Calu3 (cell line): ENCODE measurements at regions not wholly inside any gene's neighbourhood (a gene's known extent, or its start where the extent isn't known, plus 50 kb on each side); places are given as distances from the start of the nearest gene placed in this dataset.

Experiments
- BruUV-seq: library from RNA; stranded (reverse); fragments of 400-500 nt; replicated peaks from 2 replicates; lab custom pipeline; 2021; lab: Mats Ljungman, UMichigan
- CTCF ChIA-PET: fragments of 300-600 bp; sonication (Branson Sonifier 250); formaldehyde crosslinking; loops from one replicate; lab custom pipeline; 2022; ENCODE audit warnings: antibody characterized with exemption; lab: Charles Lee
- DNase-seq: peaks from one replicate; pipeline ENCODE4 v3.0.0; 2022
- H3K27ac Mint-ChIP-seq: one replicate; pipeline ENCODE4 v1.8.0; 2022; ENCODE audit warnings: mixed read lengths; ENCODE audit not compliant: unreplicated experiment
- H3K27me3 Mint-ChIP-seq: one replicate; pipeline ENCODE4 v1.8.0; 2022; ENCODE audit warnings: mixed read lengths; ENCODE audit not compliant: unreplicated experiment
- H3K36me3 Mint-ChIP-seq: one replicate; pipeline ENCODE4 v1.8.0; 2022; ENCODE audit warnings: mild to moderate bottlenecking, moderate library complexity, mixed read lengths; ENCODE audit not compliant: insufficient read depth, unreplicated experiment
- H3K4me1 Mint-ChIP-seq: one replicate; pipeline ENCODE4 v1.8.0; 2022; ENCODE audit warnings: mild to moderate bottlenecking, low read depth, mixed read lengths; ENCODE audit not compliant: unreplicated experiment
- H3K4me3 Mint-ChIP-seq: one replicate; pipeline ENCODE4 v1.8.0; 2022; ENCODE audit warnings: mild to moderate bottlenecking, low read depth, moderate library complexity, mixed read lengths; ENCODE audit not compliant: unreplicated experiment
- H3K9me3 Mint-ChIP-seq: one replicate; pipeline ENCODE4 v1.8.0; 2022; ENCODE audit warnings: low read depth, mixed read lengths; ENCODE audit not compliant: unreplicated experiment
- intact Hi-C: fragments of 100-400 bp; cut with micrococcal nuclease; formaldehyde crosslinking; loops from one replicate; pipeline ENCODE4 v1.10.0; 2022; ENCODE audit not compliant: unreplicated experiment
- TF ChIP-seq, protein P1 (sequence below): fragments of 200-600 bp; IDR thresholded peaks from one replicate; pipeline ENCODE4 v1.8.0; 2022; ENCODE audit warnings: antibody characterized with exemption; ENCODE audit not compliant: unreplicated experiment

DNA sequence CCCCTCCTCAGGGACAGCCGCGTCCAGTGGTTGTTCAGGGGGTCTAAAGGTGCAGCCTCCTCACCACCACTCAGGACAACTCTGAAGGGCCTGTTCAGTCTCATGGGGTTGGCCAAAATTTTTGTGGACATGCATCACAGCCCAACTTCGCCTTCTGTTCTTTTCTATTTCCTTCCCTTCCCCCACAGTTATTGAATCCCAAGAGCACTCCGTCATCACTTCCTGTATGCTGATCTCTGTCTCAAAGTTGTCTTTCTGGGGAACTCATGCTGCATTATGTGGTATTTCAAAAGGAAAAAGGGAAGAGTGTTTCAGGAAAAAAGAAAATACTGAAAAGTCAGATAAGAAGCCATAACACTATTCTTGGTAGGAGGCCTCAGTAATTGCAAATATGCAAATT is 355.4 kb downstream of the CAAP1 start:
- intact Hi-C loops, result no loop called here
- Mint-ChIP-seq H3K4me1 (no peaks in the 10 kb centered on the region), H3K27me3 (no peaks in the 10 kb centered on the region), H3K36me3 (no peaks in the 10 kb centered on the region), H3K9me3 (peaks cover 9% of the 10 kb centered on the region), H3K4me3 (no peak overlapping the region), H3K27ac (no peak overlapping the region)
- no TSS peak for BruUV-seq
- DNase-seq, result no peak
- CTCF ChIA-PET, result no interaction called here
- TF ChIP-seq, protein P1, sequence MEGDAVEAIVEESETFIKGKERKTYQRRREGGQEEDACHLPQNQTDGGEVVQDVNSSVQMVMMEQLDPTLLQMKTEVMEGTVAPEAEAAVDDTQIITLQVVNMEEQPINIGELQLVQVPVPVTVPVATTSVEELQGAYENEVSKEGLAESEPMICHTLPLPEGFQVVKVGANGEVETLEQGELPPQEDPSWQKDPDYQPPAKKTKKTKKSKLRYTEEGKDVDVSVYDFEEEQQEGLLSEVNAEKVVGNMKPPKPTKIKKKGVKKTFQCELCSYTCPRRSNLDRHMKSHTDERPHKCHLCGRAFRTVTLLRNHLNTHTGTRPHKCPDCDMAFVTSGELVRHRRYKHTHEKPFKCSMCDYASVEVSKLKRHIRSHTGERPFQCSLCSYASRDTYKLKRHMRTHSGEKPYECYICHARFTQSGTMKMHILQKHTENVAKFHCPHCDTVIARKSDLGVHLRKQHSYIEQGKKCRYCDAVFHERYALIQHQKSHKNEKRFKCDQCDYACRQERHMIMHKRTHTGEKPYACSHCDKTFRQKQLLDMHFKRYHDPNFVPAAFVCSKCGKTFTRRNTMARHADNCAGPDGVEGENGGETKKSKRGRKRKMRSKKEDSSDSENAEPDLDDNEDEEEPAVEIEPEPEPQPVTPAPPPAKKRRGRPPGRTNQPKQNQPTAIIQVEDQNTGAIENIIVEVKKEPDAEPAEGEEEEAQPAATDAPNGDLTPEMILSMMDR, result no peak

DNA sequence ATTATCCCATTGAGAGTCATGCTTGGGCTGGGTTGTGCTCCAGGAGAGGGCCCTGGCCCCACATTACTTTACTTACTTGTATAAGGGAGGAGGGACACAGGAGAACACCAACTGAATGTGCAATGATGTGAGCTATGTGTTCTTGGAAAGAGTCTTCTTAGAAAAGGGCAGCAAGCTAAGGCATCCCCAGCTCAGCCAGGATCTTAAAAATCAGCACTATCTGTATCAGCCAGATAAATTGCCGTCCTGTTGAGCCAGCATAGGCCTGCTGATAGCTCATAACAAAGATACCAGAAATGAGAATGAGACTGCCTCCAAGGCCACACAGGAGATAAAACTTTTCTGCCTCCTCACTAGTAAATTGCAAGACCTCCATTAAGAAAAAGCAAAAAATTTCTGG is 357.5 kb downstream of the CAAP1 start:
- BruUV-seq, result no TSS peak
- TF ChIP-seq, protein P1, result no peak
- H3K4me1 Mint-ChIP-seq, result no peaks in the 10 kb centered on the region
- DNase-seq, result no peak
- no peaks in the 10 kb centered on the region for H3K27me3 Mint-ChIP-seq
- H3K36me3 Mint-ChIP-seq, result no peaks in the 10 kb centered on the region
- intact Hi-C loops, result no loop called here
- CTCF ChIA-PET, result no interaction called here
- no peak overlapping the region for H3K27ac Mint-ChIP-seq
- peaks cover 11% of the 10 kb centered on the region for H3K9me3 Mint-ChIP-seq
- no peak overlapping the region for H3K4me3 Mint-ChIP-seq

DNA sequence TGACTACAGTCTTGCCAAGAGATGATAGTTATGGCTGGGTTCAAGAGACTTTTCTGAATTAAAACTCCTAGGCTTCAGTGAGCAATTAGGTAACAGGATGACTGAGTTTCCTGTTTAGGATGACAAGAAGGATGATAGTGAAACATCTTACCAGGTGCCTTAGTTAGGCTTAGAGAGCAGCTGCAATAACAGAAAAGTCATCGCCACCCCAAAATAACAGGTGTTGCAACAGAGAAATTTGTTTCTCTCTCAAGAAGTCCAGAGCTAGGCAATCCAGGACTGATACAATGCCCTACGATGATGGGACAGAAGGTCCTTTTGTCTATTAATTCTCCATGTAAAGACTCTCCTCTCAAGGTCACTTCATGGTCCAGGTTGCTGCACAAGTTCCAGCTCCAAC is 361.8 kb downstream of the CAAP1 start:
- Mint-ChIP-seq H3K4me3 (no peak overlapping the region), H3K27me3 (no peaks in the 10 kb centered on the region), H3K36me3 (no peaks in the 10 kb centered on the region), H3K4me1 (no peaks in the 10 kb centered on the region), H3K9me3 (peaks cover 23% of the 10 kb centered on the region), H3K27ac (no peak overlapping the region)
- CTCF ChIA-PET, result no interaction called here
- intact Hi-C loops, result no loop called here
- DNase-seq, result no peak
- no TSS peak for BruUV-seq
- TF ChIP-seq, protein P1, result no peak

DNA sequence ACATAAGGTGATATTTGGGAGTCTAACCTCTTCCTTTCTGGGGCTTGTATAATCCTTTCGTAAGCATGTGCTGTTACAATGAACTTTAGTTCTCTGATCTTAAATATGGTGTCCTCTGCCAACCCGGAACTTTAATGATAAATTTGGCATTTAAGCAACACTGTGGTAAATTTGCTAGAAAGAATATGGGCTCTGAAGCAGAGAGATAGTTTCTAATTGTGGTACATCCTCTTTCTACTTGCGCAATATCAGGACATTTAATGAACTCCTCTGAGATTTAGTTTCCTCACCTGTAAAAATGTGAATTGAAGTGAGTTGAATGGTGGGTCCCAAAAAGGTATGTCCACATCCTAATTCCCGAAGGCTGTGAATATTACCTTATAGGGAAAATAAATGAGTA is 364.7 kb downstream of the CAAP1 start:
- TF ChIP-seq, protein P1, result no peak
- no peak for DNase-seq
- H3K4me3 Mint-ChIP-seq, result no peak overlapping the region
- peaks cover 20% of the 10 kb centered on the region for H3K9me3 Mint-ChIP-seq
- BruUV-seq, result no TSS peak
- H3K27me3 Mint-ChIP-seq, result no peaks in the 10 kb centered on the region
- no peaks in the 10 kb centered on the region for H3K4me1 Mint-ChIP-seq
- intact Hi-C loops, result no loop called here
- CTCF ChIA-PET, result interaction anchor here (0.6 kb wide), 1 partner anchor 26 kb away, joined by 3 read pairs; no protein-coding TSS in a partner anchor
- H3K27ac Mint-ChIP-seq, result no peak overlapping the region
- no peaks in the 10 kb centered on the region for H3K36me3 Mint-ChIP-seq
